Left ventricle myocardium superior (tissue), 1 donor: ENCODE measurements at regions not wholly inside any gene's neighbourhood (a gene's known extent, or its start where the extent isn't known, plus 50 kb on each side); places are given as distances from the start of the nearest gene placed in this dataset.
A peak's percentile ranks its signal among the peaks of the same experiment; 100 is the strongest.
"Not testable (repeated sequence)": the region's sequence is repeated elsewhere in the genome, so short reads cannot be mapped to it uniquely, and the experiment has no call there.

Experiments used
- ATAC-seq: fragments of 200-7000 bp; cut with Tn5 transposase; one replicate; pipeline ENCODE4 v1.9.1; 2020; ENCODE audit warnings: mild to moderate bottlenecking, moderate library complexity
- DNase-seq: peaks from one replicate; pipeline ENCODE4 v3.0.0-alpha.2; 2020
- intact Hi-C: fragments of 100-400 bp; cut with micrococcal nuclease; formaldehyde crosslinking; loops from one replicate; pipeline ENCODE4 v1.11.0; 2022
- donor health status: DM: no; HTN: yes; CAD: no; lungs with severe emphysema.

DNA sequence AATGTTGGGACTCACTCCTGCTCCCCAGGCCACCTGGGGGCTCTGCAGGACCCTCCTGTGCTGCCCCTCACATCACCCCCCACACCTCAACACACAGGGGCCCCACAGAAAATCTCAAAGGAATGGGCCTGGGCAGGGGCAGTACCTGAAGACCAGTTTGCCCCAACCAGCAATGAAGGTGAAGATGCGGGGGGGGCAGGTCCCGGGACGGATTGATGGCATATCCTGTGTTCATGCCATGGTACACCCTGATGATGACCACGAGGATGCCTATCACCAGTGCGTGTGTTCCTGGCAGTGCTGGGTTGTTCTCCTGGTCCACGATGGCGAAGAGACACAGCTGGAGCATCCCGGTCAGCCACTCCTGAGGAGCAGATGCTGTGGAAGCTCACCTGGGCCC lies 663.0 kb downstream of the FOXD4L5 start:
- DNase-seq: peak; percentile 5
- intact Hi-C loops, ATAC-seq: not testable (repeated sequence)
